ENCODE measurements at regions not wholly inside any gene's neighbourhood (a gene's known extent, or its start where the extent isn't known, plus 50 kb on each side); places are given as distances from the start of the nearest gene placed in this dataset.

DNA sequence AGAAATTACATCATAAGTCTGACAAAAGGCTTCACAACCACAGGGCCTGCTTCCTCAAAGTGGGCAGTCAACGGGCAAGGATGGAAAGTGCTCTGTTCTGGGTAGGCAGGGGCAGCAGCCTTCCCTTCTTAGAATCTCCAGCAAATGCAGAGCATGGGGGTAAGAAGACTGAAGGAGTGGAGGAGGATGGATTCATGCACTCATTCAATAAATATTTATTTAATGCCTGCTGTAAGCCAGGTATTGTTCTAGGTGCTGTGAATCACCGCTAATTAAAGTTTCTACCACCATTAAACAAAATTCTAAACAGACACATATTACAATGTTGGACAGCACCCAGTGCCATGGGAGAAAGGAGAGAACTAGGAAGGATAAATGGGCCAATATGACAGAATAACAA lies 195.6 kb downstream of the ELAVL2 start:
- H3K36me3 ChIP-seq (ENCODE audit: control insufficient read depth, insufficient read depth, low read length): no peaks in the 10 kb centered on the region

DNA sequence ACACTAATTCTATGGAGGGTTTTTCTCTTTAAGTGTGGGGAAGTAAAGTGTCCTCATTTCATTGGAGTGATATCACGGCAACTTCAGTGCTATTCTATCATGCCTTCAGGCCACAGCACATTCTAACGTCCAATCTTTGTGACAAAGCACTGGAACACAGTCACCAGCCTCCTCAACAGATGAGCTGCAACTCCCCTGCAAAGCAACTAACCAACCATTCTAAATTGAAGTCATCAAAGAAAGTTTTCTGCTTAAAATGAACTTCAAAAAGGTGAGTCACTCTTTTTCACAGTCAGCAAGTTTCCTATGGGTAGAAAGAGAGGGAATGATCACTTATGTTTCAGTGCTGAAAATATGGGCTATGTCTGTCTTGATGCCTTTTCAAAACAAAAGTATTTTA lies 190.8 kb downstream of the ELAVL2 start:
- Histone ChIP-seq H3K9ac (no peak overlapping the region), H2AFZ (no peak overlapping the region), H3K4me3 (ENCODE audit: low read depth, low read length) (no peak overlapping the region), H3K27ac (no peak overlapping the region), H3K4me1 (no peaks in the 10 kb centered on the region), H3K27me3 (ENCODE audit: control insufficient read depth, insufficient read depth, low read length) (no peaks in the 10 kb centered on the region), H3K9me3 (ENCODE audit: control insufficient read depth, low read length) (no peaks in the 10 kb centered on the region), H3K79me2 (no peaks in the 10 kb centered on the region), H3K4me2 (ENCODE audit: low read length) (no peak overlapping the region), H3K36me3 (ENCODE audit: control insufficient read depth, insufficient read depth, low read length) (no peaks in the 10 kb centered on the region)
- TF ChIP-seq, protein P1, sequence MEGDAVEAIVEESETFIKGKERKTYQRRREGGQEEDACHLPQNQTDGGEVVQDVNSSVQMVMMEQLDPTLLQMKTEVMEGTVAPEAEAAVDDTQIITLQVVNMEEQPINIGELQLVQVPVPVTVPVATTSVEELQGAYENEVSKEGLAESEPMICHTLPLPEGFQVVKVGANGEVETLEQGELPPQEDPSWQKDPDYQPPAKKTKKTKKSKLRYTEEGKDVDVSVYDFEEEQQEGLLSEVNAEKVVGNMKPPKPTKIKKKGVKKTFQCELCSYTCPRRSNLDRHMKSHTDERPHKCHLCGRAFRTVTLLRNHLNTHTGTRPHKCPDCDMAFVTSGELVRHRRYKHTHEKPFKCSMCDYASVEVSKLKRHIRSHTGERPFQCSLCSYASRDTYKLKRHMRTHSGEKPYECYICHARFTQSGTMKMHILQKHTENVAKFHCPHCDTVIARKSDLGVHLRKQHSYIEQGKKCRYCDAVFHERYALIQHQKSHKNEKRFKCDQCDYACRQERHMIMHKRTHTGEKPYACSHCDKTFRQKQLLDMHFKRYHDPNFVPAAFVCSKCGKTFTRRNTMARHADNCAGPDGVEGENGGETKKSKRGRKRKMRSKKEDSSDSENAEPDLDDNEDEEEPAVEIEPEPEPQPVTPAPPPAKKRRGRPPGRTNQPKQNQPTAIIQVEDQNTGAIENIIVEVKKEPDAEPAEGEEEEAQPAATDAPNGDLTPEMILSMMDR (IDR thresholded peaks at IDR 0.05): no peak

More for the DNA sequence above, 195.6 kb downstream of the ELAVL2 start:
- no peak overlapping the region for H2AFZ ChIP-seq
- no peak overlapping the region for H3K27ac ChIP-seq
- no peaks in the 10 kb centered on the region for H3K79me2 ChIP-seq
- no peak overlapping the region for H3K9ac ChIP-seq
- TF ChIP-seq, protein P1 (IDR thresholded peaks at IDR 0.05): no peak
- H3K4me1 ChIP-seq: no peaks in the 10 kb centered on the region
- no peak overlapping the region for H3K4me2 ChIP-seq (ENCODE audit: low read length)
- no peaks in the 10 kb centered on the region for H3K27me3 ChIP-seq (ENCODE audit: control insufficient read depth, insufficient read depth, low read length)
- H3K4me3 ChIP-seq (ENCODE audit: low read depth, low read length): no peak overlapping the region
- H3K9me3 ChIP-seq (ENCODE audit: control insufficient read depth, low read length): no peaks in the 10 kb centered on the region

DNA sequence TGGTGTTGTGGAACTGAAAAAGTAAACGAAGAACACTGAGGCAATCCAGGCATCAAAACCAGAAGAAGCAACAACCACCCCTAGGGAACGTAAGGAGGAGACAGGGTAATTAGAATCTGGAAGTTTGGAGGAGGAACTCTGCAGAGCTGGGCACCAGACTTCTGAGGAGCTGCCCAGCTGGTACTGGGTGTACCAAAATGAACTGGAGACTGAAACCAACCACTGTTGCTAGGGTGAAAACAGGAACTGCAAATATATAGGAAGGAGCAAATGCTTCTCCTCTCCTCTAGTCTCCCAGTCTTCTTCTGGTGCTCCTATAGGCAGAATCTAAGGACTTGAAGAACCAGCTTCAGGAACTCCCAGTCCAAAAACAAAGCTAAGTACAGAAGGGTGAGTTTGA lies 189.8 kb downstream of the ELAVL2 start:
- Histone ChIP-seq H3K36me3 (ENCODE audit: control insufficient read depth, insufficient read depth, low read length) (no peaks in the 10 kb centered on the region), H3K4me1 (no peaks in the 10 kb centered on the region), H3K4me3 (ENCODE audit: low read depth, low read length) (no peak overlapping the region), H3K4me2 (ENCODE audit: low read length) (no peak overlapping the region), H3K79me2 (no peaks in the 10 kb centered on the region), H3K9ac (no peak overlapping the region), H3K27ac (no peak overlapping the region), H3K27me3 (ENCODE audit: control insufficient read depth, insufficient read depth, low read length) (no peaks in the 10 kb centered on the region), H2AFZ (no peak overlapping the region), H3K9me3 (ENCODE audit: control insufficient read depth, low read length) (no peaks in the 10 kb centered on the region)
- TF ChIP-seq, protein P1 (IDR thresholded peaks at IDR 0.05): no peak

DNA sequence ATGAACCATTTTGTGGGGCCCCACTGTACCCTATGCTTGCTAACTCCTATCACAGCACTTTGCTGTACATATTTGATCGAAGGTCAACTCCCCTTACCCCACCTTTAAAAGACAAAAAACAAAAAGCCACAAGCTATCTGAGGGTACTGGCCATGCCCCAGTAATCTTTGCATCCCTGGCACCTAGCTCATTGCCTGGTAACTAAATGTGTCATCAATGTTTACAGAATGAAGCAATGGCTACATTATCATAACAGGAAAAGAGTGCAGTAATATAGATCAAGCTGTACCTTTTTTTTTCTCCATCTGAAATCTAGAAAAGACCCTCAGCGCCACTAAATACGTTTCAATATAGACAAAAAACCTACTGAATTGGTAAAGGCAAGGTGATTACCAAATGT lies 188.0 kb downstream of the ELAVL2 start:
- Histone ChIP-seq H3K27me3 (ENCODE audit: control insufficient read depth, insufficient read depth, low read length) (no peaks in the 10 kb centered on the region), H3K9ac (no peak overlapping the region), H3K9me3 (ENCODE audit: control insufficient read depth, low read length) (no peaks in the 10 kb centered on the region), H3K27ac (no peak overlapping the region), H3K4me3 (ENCODE audit: low read depth, low read length) (no peak overlapping the region), H3K4me2 (ENCODE audit: low read length) (no peak overlapping the region), H2AFZ (no peak overlapping the region), H3K36me3 (ENCODE audit: control insufficient read depth, insufficient read depth, low read length) (no peaks in the 10 kb centered on the region), H3K4me1 (no peaks in the 10 kb centered on the region), H3K79me2 (no peaks in the 10 kb centered on the region)
- TF ChIP-seq, protein P1 (IDR thresholded peaks at IDR 0.05): no peak

DNA sequence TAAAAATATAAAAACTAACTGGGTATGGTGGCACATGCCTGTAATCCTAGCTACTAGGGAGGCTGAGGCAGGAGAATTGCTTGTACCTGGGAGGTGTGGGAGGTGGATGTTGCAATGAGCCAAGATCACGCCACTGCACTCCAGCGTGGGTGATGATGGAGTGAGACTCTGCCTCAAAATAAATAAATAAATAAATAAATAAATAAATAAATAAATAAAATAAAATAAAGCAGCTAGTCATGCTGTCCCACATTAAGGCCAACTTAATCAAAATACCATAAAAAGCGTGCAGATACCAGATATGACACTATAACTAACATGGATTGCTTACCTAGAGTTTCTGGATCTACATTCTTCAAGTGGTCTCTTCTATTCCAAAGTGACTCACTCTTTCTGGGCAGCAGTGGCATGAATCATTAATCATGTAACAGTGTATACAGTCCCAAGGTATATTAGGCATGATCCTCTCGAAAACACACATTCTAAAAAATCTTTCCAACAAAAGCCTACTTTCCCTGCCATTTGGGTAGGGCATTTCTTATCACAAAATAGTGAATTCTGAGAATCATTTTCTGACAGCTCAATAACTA lies 187.1 kb downstream of the ELAVL2 start:
- no peaks in the 10 kb centered on the region for H3K4me1 ChIP-seq
- H3K9ac ChIP-seq: no peak overlapping the region
- H3K9me3 ChIP-seq (ENCODE audit: control insufficient read depth, low read length): no peaks in the 10 kb centered on the region
- H3K36me3 ChIP-seq (ENCODE audit: control insufficient read depth, insufficient read depth, low read length): no peaks in the 10 kb centered on the region
- no peak overlapping the region for H3K4me2 ChIP-seq (ENCODE audit: low read length)
- no peaks in the 10 kb centered on the region for H3K79me2 ChIP-seq
- H3K4me3 ChIP-seq (ENCODE audit: low read depth, low read length): no peak overlapping the region
- no peaks in the 10 kb centered on the region for H3K27me3 ChIP-seq (ENCODE audit: control insufficient read depth, insufficient read depth, low read length)
- no peak overlapping the region for H2AFZ ChIP-seq
- TF ChIP-seq, protein P1 (IDR thresholded peaks at IDR 0.05): no peak
- no peak overlapping the region for H3K27ac ChIP-seq

Data from parathyroid adenoma (tissue), 2 donors.